Activated CD4-positive, alpha-beta T cell treated with anti-CD3 and anti-CD28 coated beads, Interleukin-2, amount 50 U/mL, for 48 hours (primary cell): ENCODE measurements at regions not wholly inside any gene's neighbourhood (a gene's known extent, or its start where the extent isn't known, plus 50 kb on each side); places are given as distances from the start of the nearest gene placed in this dataset.
"Not testable (repeated sequence)": the region's sequence is repeated elsewhere in the genome, so short reads cannot be mapped to it uniquely, and the experiment has no call there.

ENCODE experiments used
- DNase-seq, 2 experiments: peaks; one replicate each; pipeline ENCODE4 v3.0.0-alpha.2; 2020

DNA sequence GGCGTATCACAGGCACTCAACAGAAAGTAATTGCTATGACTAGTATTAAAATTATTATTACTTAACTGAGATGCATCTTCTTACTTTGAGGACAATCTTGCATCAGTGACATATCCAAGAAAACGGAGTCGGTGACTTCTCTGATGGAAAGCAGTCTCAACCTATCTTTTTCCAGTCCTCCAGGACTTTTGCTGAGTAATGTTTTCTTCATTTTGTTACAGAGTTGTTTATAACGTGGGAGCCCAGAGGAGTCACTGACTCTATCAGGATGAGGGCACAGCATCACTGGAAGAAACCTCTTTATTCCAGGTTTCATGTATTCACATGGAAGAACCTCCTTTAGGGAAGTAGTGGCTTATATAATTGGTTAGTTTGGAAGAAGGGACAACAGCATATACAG lies 51.5 kb upstream of the MELK start:
- no peak for DNase-seq

DNA sequence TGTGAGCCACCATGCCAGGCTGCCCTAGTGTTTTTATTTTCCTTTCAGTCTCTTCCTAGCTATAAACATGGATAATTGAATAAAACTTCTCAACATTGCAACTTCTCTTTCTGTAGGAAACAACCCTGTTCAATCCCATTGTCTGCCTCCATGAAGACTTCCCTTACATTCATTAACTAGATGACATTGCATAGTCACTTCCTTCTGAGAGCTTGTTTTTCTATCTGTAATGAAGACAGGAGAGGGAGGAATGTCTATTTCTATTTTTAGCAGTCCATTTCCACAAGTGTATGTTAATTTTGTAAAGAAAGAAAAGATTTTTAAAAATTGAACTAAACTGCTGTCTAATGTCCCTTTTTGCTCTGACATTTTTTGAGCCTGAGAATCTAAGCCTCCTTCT lies 55.6 kb upstream of the MELK start:
- no peak for DNase-seq

DNA sequence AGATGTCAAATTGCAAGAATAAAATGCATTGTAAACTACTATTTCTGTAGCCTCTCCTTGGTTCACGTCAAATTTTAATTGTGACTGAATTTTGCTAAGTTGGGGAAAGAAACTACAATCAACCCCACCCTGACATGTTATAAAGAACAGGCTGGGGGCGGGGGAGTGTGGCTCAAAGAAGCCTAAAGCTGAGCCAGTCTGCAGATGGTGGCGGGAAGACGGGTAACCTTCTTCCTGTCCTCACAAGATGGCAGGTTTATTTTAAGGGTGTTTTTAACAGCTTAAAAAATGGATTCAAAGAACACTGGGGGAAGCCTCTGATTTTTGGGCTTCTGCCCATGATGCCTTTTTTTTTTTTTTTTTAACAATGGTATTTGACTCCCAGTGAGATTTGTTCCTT lies 68.5 kb upstream of the MELK start:
- DNase-seq, result no peak

DNA sequence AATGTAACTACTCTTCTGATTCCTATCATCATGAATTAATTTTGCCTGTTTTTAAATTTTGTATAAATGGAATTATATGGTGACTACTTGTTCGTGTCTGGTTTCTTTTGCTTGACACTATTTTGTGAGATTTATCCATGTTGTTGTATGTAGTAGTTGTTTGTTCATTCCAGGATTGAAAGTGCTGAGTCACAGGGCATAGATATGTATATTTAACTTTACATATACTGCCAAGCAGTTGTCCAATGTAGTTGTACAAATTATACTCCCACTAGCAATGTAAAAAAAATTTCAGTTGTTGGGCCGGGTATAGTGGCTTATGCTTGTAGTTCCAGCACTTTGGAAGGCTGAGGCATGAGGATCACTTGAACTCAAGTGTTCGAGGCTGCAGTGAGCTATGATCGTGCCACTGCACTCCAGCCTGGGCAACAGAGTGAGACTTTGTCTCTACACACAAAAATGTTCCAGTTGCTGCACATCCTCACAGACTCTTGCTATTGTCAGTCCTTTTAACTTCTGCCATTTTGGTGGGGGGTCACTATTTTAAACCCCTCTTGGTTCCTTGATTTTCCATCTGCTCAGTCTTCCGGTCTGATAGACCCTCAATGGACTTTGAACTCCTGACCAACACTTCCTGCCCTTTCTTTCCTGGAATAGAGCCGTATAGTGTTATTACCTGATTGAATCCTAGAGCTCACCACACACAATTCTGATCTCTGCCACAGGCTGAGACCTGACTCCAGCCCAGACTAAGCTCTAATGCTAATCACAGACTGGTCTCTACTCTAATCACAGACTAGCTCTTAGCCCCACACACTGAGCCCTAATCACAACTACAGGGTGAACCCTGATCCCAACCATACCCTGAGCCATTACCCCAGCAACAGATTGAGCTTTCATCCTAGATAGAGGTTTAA lies 69.3 kb upstream of the MELK start:
- DNase-seq, result no peak

DNA sequence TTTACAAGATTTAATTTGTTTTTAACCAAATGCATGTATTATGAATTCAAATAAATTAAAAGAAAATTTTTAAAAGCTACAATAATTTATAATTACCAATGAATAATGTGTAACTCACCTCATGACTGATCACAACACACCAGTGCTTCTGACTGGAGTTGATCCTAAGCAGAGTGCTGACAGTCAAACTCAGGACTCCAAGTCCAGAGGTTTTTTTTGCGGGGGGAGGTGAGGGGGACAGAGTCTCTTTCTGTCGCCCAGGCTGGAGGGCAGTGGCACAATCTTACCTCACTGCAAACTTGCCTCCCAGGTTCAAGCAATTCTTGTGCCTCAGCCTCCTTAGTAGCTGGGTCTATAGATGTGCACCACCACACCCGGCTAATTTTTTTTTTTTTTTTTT lies 71.0 kb upstream of the MELK start:
- no peak for DNase-seq

DNA sequence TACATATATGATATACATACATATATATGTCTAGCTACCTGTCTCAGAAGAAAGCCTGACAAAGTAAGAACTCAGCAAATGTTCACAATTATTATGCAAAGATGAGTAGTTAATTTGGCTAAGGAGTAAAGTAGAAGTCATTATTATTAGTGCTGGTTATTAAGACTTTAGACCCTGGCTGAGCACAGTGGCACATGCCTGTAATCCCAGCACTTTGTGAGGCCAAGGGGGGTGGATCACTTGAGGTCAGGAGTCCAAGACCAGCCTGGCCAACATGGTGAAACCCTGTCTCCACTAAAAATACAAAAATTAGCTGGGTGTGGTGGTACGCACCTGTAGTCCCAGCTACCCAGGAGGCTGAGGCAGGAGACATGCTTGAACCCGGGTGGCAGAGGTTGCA lies 71.8 kb upstream of the MELK start:
- not testable (repeated sequence) for DNase-seq

DNA sequence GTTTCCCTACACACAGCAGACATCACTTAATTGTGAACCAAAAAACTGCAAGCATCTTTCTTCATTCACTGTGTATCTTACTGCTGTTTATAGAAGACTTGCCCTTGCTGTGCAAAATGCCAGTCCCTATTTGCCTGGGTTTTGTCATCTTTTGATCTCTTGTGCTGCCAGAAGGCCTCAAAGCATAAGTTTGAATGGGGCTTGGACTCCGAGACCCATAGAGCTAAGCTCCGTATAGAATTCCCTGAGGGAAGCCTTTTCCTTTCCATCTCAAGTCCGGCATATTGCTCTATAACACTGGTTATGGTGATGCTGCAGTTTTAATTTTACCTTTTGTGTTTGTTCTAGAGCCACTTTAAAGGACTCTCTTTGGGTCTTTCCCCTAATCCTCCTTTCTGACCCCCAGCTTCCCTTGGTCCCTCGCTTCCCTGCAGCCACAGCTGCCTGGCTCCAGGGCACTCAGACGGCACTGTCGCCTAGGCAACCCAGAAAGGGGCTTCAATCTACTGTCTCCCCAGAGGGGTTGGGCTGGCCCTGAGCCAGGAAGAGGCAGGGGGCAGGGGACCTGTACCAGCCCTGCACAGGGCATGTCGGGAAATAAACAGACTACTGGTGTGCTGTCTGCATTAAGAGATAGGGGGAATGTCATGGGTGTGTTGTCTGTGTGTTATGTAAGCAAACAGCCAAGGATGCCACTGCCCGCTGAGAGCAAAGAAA lies 73.4 kb upstream of the MELK start:
- no peak for DNase-seq

DNA sequence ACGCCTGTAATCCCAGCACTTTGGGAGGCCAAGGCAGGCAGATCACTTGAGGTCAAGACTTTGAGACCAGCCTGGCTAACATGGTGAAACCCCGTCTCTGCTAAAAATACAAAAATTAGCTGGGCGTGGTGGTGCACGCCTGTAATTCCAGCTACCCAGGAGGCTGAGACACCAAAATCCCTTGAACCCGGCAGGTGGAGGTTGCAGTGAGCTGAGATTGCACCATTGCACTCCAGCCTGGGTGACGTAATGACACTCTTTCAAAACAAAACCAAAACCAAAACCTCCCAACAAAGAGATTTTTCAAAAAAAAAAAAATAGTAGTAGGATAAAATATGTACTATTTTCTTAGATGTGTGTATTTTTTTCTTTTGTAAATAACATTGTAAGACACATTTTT lies 79.1 kb upstream of the MELK start:
- peak; percentile 13 to 34 for DNase-seq

DNA sequence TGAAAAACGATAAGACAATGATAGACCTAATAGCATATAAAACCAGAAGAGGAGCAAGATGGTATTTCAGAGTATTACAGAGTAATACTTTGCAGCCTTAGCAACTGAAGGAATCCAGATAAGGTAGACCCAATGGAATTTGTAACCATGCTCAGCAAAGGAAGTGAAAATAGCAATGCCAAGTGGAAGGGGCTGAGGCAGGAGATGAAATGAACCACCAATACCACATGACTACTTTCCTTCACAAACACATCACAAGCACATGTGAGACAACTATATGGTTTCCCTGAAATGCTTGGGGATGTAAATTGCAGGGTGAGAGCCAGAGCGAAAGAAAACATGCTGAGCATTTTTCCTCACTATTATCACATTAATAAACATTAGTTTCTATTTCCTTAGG lies 79.8 kb upstream of the MELK start:
- DNase-seq, result no peak

DNA sequence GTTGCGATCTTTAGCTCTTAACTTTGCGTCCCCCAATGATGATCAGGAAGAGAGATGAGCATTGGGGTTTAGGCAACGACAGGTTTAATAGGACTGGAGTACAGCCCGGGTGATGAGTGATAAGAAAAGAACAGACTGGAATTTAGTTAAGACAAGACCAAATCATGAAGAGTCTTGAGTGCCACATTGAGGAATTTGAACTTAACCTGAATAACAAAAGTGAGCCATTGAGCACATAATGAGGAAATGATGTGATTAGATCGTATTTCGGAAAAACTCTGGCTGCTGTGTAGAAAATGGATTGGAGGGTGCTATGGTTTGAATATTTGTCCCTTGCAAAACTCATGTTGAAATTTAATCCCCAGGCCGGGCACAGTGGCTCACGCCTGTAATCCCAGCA lies 83.2 kb upstream of the MELK start:
- DNase-seq, result no peak

DNA sequence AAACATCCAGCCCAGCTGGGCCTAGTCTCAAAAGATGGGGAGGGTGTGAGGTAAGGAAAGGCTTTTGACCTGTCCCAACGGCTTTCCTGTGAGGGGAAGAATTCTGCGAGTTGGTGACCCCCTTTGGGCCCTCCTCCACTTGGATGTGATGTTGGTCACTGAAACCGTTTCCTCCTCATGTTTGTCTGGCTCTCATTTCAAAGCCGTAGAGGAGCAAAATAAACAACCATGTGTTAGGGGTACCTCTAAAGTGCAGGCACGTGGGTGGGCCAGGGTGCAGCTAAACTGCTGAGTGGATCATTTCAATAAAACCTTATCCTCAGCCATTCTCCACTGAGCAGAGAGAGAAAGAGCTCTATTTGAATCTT lies 84.3 kb upstream of the MELK start:
- DNase-seq, result no peak

DNA sequence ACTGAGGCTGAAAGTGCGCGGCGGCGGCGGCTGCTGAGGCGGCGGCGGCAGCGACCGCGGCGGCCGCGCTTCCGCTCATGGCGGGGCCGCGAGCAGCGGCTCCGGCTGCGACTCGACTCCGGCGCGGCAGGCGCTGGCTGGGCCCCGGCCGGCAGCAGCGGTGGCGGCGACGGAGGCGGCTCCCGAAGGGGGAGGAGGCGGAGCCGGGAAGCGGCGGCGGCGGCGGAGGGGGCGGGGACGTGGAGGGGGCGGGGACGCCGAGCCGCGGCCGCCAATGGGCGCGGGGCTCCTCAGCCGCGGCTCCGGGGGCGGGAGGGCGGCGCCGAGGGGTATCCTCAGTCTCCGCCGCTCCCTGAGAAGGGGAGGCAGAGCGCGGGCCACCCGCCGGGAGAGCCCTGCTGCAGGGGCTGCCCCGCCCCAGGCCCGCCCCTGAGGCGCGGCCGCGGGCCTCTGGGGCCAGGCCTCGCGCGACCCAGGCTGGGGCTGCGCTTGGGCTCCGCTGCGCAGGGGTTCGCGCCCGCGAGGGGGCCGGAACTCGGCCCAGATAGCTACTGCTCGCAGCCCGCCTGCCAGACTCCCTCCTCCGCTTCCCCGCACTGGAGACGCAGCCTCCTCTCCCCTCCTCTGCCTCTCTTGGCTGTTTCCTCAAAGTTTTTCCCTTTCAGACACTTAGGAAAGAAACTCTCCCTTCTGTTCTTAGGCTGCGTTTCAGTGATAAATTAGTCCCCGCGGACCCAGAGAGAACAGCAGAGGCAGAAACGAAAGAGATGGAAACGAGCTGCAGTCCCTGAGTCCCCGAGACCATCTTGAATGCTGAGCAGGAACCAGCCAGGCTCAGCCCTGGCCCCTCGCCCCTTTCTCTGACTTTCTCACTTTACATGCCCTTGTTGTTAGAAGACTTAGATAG lies 85.0 kb upstream of the MELK start:
- DNase-seq, result peak; percentile 87 to 88

DNA sequence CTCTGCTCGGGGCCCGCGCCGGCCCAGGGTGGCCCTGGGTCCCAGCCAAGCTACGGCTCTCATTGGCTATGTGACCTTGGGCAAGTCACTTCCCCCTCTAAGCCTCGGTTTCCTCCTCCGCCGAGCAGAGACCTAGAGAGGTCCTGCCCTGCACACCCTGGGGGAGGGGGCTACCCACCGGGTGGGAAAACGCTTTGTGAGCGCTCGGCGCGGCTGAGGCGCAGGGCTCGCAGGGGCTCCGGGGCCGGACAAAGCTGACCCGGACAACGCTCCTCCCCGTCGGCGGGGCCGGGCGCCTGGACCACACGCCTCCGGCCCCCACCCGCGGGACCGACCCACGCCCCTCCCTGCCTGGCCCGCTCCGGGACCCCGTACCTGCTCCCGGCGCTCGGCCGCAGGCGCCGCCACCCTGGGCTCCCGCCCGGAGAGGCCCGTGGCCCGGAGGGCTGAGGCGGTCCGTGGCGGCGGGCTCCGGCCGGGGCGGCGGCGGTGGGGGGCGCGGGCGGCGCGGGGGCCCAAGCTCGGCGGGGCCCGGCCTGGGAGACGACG lies 85.7 kb upstream of the MELK start:
- DNase-seq, result peak; percentile 58 to 67

DNA sequence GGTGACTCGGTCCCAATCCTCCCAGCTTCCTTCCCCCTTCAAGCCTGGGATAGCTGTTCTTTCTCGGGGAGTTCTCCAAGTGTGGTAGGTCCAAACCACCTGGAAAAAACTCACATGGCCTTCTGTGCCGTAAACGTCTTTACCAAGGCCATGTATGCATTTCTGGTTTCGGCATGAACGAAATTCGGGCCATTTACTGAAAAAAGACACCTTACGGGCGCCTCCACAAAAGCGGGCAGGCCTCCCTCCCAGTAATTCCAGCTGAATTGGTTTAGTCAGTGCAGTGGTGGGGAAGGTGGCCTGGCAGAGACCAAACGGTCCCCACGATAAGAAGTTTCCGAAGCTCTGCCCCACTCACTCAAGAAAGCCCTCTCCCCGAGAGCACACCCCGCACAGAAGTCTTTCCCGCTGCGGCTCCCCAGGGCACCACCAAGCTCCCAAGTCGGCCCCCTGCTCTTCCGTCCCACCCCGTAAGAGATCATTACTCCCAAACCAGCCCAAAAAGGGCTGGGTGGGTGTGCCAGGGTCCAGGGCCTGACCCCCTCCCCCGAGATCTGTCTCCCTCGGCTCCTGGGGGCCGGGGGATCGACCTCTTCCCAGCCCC lies 86.3 kb upstream of the MELK start:
- peak; percentile 8 to 28 for DNase-seq

DNA sequence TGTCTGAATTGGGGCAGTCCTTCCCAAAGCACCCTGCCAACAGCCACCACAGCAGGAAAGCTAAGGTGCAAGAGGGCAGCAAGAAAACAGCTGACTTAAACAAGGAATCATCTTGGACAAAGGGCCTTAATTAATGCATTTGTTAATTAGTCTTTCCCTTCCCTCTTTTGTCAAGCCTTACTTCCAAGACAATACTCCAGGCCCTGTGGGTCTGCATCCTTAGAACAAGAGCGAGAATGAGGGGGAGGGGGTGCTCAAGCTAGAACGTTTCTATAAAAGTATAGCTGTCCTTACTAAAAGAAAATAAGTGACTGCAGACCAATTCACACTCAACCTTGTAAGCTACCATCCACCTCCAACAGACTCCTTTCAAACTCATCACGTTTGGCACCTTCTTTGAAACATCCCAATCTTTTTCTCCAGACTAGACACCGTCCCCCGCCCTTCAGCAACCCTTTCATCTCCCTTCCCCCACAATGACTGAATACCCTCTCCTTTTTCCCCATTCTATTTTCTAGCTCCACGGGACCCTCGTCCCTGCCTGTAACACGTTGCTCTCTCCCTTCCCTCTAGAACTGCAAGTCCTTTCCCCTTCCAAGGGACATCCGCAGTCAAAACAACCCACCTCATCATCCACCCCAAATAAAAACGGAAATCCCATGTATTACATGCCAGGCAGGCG lies 85.7 kb upstream of the RNF38 start:
- no peak for DNase-seq

DNA sequence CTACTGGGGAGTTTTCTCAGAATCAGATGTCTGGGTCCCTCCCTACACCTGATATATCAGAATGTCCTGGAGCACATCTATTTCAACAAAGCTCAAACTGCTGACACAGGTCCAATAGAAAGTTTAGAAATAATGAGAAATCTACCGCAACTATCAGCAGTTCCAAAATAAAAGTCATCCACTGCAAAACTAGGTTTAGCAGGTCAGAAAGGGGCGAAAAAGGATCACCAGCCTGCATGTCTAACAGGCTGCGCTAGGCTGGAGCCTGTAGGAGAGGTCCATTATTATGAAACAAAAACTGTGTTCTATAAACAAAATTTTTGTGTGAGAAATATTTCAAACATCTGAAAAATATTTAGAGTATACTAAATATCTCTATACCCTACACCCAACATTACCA lies 84.1 kb upstream of the RNF38 start:
- DNase-seq, result no peak

DNA sequence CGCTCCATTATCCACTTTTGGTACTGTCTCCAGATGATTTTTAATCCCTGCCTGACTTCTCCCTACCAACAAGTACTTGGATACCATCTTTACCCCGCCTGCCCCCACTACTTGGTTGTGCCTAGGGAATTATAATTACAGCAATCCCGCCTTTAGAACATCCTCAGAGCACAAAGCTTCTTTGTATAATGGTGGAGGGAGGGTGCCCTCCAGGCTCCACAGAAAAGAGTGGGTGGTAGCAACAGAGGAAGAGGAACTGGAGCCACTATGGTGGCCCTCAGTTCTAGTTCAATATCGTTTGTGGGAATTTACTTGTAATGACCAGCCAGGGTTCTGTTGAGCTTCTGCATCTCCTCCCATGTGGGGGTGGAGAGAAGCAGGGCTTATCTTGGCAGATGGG lies 79.0 kb upstream of the RNF38 start:
- no peak for DNase-seq

DNA sequence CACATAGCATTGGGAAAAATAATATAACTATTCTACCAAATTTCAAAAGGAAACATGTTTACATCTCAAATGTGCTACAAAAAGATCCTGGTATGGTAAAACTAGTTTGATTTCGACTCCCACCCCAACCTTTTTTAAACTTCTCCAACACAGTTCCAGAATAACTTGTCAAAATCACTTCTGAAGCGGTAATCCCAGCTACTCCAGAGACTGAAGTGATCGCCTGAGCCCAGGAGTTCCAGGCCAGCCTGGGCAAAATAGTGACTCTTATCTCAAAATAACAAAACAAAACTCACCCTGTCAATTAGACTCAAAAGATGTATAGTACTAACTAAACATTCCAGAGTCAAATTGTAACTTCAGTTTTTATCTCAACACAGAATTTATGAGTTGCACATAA lies 71.3 kb upstream of the RNF38 start:
- no peak for DNase-seq

DNA sequence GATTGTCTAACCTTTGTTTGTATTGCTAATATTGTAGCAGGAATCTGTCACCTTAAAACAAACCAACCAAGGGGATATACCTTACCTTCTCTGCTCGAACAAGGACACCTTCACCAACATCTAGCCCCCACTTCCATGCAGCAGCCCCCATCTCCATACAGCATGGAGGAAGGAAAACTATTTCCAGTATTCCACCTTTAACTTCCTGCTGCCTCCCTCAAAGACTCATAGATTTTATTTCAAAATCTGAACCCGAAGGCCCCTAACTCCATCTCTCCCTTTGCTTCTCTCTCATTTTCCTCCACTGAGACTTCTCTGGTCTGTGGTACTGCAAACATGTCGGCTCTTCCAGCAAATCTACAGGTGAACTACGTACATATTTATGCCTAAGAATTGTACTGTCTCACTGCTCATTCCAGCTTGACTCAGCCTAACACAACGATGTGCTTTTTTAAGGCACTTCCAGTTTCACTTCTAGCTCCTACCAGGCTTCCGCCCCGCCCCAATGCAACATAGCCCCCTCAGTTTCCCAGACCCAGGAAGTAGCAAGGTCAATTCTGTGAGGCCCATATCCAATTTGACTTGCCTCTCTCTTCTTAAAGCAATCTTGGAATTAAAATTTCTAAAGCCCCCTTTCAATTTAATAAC lies 70.7 kb upstream of the RNF38 start:
- DNase-seq, result peak; percentile 54 to 63

DNA sequence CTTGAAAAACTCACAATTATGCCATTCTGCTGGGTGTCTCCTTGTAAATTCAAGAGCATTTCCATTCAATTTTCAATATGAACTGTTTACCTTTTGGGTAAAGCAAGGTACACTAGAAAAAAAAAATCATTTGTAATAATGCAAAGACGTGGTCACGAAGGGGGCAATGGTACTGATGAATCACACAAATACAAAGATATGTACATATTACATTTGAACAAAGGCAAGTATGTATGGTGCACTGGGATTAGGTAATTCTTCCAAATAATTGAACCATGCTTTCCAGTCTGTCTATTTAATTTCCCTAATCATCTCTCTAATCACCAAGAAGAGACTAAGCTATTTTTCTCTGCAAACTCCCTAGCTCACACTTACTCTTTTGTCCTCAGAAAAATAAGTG lies 63.4 kb upstream of the RNF38 start:
- DNase-seq, result no peak

DNA sequence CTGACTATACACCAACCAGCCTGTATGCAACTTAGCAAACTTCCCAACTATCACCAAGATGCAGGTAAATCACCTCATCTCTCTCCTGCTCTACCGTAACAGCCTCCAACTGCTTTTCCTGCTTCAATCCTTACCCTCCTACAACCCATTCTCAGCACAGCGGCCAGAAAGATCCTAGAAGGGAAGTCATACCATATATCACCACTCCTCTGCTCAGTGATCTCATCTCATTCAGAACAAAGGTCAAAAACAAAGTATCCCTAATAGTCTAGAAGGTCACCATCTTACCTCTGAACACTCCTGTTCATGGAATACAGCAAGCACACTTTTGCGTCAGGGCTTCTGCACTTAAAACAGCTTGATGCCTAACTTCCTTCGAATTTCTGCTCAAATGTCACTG lies 62.2 kb upstream of the RNF38 start:
- DNase-seq, result no peak

DNA sequence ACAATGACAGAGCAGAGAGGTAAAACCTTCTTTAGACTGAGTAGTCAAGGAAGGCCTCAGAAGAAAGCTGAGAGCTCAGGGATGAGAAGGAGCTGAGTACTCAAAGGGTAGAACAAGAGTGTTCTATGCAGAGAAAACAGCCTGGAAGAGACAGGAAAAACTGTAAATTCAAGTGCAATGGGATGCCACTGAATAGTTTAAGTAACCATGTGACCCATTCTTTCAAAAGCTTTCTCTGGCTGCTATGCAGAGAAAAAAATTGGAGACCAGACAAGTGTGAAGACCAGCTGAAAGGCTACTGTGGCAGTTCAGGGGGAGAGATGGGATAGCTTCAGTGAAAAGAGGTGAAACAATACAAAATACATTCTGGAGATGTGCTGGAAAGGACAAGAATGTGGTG lies 61.3 kb upstream of the RNF38 start:
- DNase-seq, result no peak
